Fibroblast of skin of left quadriceps (primary cell): ENCODE measurements at regions not wholly inside any gene's neighbourhood (a gene's known extent, or its start where the extent isn't known, plus 50 kb on each side); places are given as distances from the start of the nearest gene placed in this dataset.

ENCODE experiments used
- DNase-seq, 2 experiments: peaks; one replicate each; pipeline ENCODE4 v3.0.0-alpha.2; 2013; ENCODE audit warnings: low read depth in 2 of 2

DNA sequence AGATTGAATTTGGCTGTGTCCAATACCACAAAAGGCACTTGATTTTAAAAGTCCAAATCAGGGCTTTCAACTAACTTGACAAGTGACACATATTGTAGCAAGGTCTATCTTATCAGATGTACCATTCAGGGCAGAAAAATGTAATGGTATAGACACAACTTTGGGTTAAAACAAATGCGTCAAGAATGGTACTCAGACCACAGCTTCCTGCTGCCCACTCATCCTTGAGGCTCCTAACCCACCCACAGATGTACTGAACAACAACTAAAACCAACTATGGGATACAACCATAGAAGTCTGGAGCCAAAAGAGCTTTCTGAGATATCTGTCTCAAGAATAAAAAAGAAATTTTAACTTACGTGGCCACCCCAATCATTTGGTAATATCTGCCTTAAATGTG lies 105.2 kb downstream of the RBM43 start:
- DNase-seq = no peak

- no peak for DNase-seq
Observed at GRCh38 chr2:151153601-151154000, 108.1 kb downstream of the RBM43 start.

- no peak for DNase-seq
Observed at GRCh38 chr2:151150331-151151320, 111.0 kb downstream of the RBM43 start.

- DNase-seq = peak; percentile 82 to 84
Observed at GRCh38 chr2:151138507-151138906, 123.2 kb downstream of the RBM43 start.

- DNase-seq = no peak
Observed at GRCh38 chr2:151137526-151137925, 124.1 kb downstream of the RBM43 start.

- DNase-seq = no peak
Observed at GRCh38 chr2:151120011-151120410, 141.7 kb downstream of the RBM43 start.

GRCh38 chr2:151119374-151119773 lies 142.3 kb downstream of the RBM43 start:
- DNase-seq = no peak

GRCh38 chr2:151118269-151118668 lies 143.4 kb downstream of the RBM43 start:
- no peak for DNase-seq

DNA sequence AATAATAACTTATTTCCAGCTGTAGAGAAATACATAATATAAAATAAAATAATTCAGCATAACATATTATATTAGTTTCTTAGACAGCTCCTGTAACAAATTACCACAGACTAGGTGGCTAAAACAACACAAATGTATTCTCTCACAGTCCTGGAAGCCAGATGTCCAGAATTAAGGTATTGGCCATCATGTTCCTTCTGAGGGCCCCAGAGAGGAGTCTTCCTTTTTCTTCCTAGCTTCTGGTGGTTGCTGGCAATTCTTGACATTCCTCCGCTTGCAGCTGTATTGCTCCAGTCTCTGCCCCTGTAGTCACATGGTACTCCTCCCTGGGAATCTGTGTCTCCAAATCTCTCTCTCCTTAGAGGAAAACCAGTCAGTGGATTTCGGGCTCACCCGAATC lies 146.8 kb downstream of the RBM43 start:
- peak; percentile 35 to 42 for DNase-seq

DNA sequence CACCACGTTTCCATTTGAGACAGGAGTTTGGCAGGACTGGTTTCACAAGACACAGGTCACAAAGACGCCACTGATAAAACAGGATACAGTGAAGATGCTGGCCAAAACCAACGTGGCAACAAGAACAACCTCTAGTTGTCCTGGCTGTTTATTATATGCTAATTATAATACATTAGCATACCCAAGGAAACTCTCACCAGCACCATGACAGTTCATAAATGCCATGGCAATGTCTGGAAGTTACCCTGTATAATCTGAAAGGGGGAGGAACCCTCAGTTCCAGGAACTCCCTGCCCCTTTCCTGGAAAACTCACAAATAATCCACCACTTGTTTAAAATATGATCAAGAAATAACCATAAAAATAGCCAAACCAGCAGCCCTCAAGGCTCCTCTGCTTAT lies 148.3 kb downstream of the RBM43 start:
- DNase-seq = no peak

DNA sequence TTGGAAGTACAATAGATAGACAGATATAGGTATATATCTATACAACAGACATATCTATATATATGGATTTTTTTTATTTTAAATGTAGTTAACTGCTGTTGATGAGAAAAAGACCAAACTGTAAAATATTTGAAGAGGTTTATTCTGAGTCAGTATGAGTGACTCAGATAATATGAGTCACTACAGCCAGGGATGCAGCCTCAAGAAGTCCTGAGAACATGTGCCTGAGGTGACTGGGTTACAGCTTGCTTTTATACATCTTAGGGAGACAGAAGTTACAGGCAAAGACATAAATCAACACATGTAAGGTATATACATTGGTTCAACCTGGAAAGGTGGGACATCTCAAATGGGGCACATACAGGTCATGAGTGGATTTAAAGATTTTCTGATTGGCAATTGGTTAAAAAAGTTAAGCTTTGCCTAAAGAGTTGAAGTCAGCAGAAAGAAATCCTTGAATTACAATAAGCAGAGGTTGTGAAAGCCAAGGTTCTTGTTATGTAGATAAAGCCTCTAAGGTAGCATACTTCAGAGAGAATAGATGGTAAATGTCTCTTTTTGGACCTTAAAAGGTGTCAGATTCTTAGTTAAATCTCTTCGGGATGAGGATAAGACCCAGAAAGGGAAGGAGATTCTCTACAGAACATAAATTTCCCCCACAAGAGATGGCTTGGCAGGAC lies 149.9 kb downstream of the RBM43 start:
- DNase-seq = peak; percentile 31 to 39

GRCh38 chr2:151106805-151107506 lies 154.7 kb downstream of the RBM43 start:
- DNase-seq = peak in 1 of 2 experiments; percentile 20

- DNase-seq = no peak
Observed at GRCh38 chr2:151103551-151103950, 158.1 kb downstream of the RBM43 start.

DNA sequence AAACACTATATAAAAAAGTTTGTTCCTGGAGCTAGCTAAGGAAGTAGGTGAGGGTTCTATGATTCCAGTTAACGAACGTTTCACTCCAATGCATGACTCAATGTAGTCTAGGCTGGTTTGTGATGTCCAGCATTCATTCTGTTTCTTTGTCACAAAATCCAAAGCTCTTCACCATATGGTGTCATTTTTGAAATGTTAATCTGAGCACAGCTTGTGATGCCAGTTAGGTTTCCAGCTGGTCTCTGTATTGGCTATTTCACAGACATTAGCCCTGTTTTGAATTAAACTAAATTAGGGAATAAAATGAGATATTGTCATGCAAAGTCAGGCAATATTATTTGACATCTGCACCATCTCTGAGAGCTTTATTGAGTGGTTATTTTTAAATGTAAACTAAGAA lies 159.4 kb downstream of the RBM43 start:
- no peak for DNase-seq

DNA sequence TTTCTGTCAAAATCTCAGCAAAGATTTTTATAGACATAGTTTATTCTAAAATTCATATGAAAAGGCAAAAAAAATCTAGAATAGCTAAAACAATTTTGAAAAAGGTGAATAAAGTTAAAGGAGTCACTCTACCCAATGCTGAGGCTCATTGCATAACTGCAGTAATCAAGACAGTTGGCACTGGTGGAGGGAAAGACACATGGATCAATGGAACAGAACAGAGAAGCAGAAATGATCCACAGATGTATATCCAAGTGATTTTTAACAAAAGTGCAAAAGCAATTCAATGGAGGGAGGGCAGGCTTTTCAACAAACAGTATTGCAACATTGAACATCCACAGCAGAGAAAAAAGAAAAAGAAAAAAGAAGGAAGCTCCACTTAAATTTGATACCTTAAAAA lies 162.8 kb downstream of the RBM43 start:
- DNase-seq = no peak

GRCh38 chr2:151097895-151098294 lies 163.8 kb downstream of the RBM43 start:
- no peak for DNase-seq

- no peak for DNase-seq
Observed at GRCh38 chr2:151097128-151097527, 164.5 kb downstream of the RBM43 start.

- DNase-seq = no peak
Observed at GRCh38 chr2:151096235-151096634, 165.4 kb downstream of the RBM43 start.

DNA sequence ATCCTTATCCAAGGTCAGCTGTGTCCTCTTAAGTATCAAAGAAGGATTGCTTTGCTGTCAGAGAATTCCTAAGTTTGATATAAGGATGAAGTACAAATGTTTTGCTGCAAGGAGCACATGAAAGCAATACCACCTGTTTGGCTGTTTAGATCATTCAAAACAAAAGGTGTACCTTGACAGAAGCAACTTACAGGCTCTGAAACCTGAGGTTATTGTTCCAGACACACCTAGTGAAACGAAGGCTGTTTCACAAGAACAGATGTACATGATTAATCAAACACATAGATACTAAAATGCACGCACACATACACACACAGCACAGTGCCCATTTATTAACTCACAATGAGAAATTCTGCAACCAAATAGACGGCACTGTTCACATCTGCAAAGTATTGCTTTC lies 166.2 kb downstream of the RBM43 start:
- DNase-seq = no peak

- DNase-seq = no peak
Observed at GRCh38 chr2:151091583-151091982, 170.1 kb downstream of the RBM43 start.

DNA sequence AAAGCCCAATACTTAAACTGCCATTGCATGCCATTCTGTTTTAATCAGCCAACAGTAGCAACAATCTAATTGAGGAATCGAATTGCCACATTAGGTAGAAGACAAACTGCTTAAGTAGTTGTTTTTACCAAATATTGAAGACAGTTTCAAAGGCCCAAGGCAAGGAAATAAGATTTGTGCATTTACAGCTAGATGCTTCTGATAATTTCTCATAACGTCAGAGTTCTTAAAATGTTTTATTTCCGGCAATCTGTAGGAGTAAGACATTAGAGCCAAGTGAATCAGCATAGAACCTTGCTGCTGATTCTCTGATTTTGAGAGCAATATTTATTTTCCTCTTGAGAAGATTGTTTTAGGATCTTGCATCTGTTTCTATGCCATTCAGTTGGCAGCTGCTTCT lies 174.3 kb downstream of the RBM43 start:
- DNase-seq = no peak

DNA sequence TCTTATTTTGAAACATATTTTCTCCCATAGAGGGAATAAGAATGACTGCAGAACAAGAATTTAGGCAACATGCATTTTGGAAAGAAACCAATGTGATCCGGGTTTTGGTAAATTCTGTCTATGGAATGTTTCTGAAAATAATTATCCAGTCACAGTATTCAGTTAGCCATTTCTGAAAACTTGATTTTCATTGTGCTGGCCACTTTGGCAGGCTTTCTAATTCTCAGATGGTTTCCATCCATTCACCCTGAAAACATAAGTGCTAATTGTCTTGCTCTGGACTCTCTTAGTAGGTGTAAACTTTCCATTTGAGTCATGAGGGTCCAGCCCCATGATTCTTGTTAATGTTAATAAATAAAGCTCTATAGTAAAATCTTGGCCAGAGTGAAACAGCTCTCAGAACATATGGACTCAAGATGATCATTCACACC lies 176.5 kb downstream of the RBM43 start:
- peak; percentile 84 to 85 for DNase-seq
